ENCODE measurements at regions not wholly inside any gene's neighbourhood (a gene's known extent, or its start where the extent isn't known, plus 50 kb on each side); places are given as distances from the start of the nearest gene placed in this dataset.
"Not testable (repeated sequence)": the region's sequence is repeated elsewhere in the genome, so short reads cannot be mapped to it uniquely, and the experiment has no call there.

GRCh38 chr21:15275615-15276235 is 210.9 kb upstream of the NRIP1 start:
- DNase-seq (ENCODE audit: low read depth in 1 of 2, low spot score in 1 of 2) = no peak

- DNase-seq (ENCODE audit: low read depth in 1 of 2, low spot score in 1 of 2) = no peak
These were observed 211.4 kb upstream of the NRIP1 start for GRCh38 chr21:15276243-15276642.

GRCh38 chr21:15277466-15277865 is 212.7 kb upstream of the NRIP1 start:
- DNase-seq (ENCODE audit: low read depth in 1 of 2, low spot score in 1 of 2) = no peak

- no peak for DNase-seq (ENCODE audit: low read depth in 1 of 2, low spot score in 1 of 2)
These were observed 213.5 kb upstream of the NRIP1 start for GRCh38 chr21:15278279-15278678.

GRCh38 chr21:15278851-15279250 is 214.1 kb upstream of the NRIP1 start:
- no peak for DNase-seq (ENCODE audit: low read depth in 1 of 2, low spot score in 1 of 2)

GRCh38 chr21:15279482-15279881 is 214.7 kb upstream of the NRIP1 start:
- no peak for DNase-seq (ENCODE audit: low read depth in 1 of 2, low spot score in 1 of 2)

- no peak for DNase-seq (ENCODE audit: low read depth in 1 of 2, low spot score in 1 of 2)
These were observed 216.9 kb upstream of the NRIP1 start for GRCh38 chr21:15281714-15282113.

- DNase-seq (ENCODE audit: low read depth in 1 of 2, low spot score in 1 of 2) = no peak
These were observed 217.9 kb upstream of the NRIP1 start for GRCh38 chr21:15282665-15283064.

GRCh38 chr21:15283138-15283537 is 218.3 kb upstream of the NRIP1 start:
- no peak for DNase-seq (ENCODE audit: low read depth in 1 of 2, low spot score in 1 of 2)

GRCh38 chr21:15283789-15284188 is 219.0 kb upstream of the NRIP1 start:
- DNase-seq (ENCODE audit: low read depth in 1 of 2, low spot score in 1 of 2) = no peak

- DNase-seq (ENCODE audit: low read depth in 1 of 2, low spot score in 1 of 2) = no peak
These were observed 220.8 kb upstream of the NRIP1 start for GRCh38 chr21:15285556-15285955.

GRCh38 chr21:15289246-15289645 is 224.4 kb upstream of the NRIP1 start:
- DNase-seq (ENCODE audit: low read depth in 1 of 2, low spot score in 1 of 2) = no peak

- DNase-seq (ENCODE audit: low read depth in 1 of 2, low spot score in 1 of 2) = no peak
These were observed 225.4 kb upstream of the NRIP1 start for GRCh38 chr21:15289896-15290841.

GRCh38 chr21:15291621-15292266 is 226.9 kb upstream of the NRIP1 start:
- no peak for DNase-seq (ENCODE audit: low read depth in 1 of 2, low spot score in 1 of 2)

GRCh38 chr21:15293240-15293639 is 228.4 kb upstream of the NRIP1 start:
- DNase-seq (ENCODE audit: low read depth in 1 of 2, low spot score in 1 of 2) = no peak

- no peak for DNase-seq (ENCODE audit: low read depth in 1 of 2, low spot score in 1 of 2)
These were observed 231.1 kb upstream of the NRIP1 start for GRCh38 chr21:15295875-15296274.

- DNase-seq (ENCODE audit: low read depth in 1 of 2, low spot score in 1 of 2) = no peak
These were observed 233.0 kb upstream of the NRIP1 start for GRCh38 chr21:15297824-15298223.

- no peak for DNase-seq (ENCODE audit: low read depth in 1 of 2, low spot score in 1 of 2)
These were observed 233.5 kb upstream of the NRIP1 start for GRCh38 chr21:15298306-15298705.

GRCh38 chr21:15298755-15299154 is 234.0 kb upstream of the NRIP1 start:
- DNase-seq (ENCODE audit: low read depth in 1 of 2, low spot score in 1 of 2) = not testable (repeated sequence)

- DNase-seq (ENCODE audit: low read depth in 1 of 2, low spot score in 1 of 2) = no peak
These were observed 235.3 kb upstream of the NRIP1 start for GRCh38 chr21:15300131-15300530.

- no peak for DNase-seq (ENCODE audit: low read depth in 1 of 2, low spot score in 1 of 2)
These were observed 236.2 kb upstream of the NRIP1 start for GRCh38 chr21:15301014-15301413.

- no peak for DNase-seq (ENCODE audit: low read depth in 1 of 2, low spot score in 1 of 2)
These were observed 236.9 kb upstream of the NRIP1 start for GRCh38 chr21:15301736-15302135.
